Mesendoderm (in vitro differentiated cells): ENCODE measurements at regions not wholly inside any gene's neighbourhood (a gene's known extent, or its start where the extent isn't known, plus 50 kb on each side); places are given as distances from the start of the nearest gene placed in this dataset.

Experiments used
- DNase-seq: peaks from one replicate; pipeline ENCODE4 v3.0.0; 2013
- H2AK5ac ChIP-seq: 2 replicates; pipeline ENCODE4 v1.6.1; 2013; ENCODE audit warnings: low read length, inconsistent platforms
- H2BK120ac ChIP-seq: 2 replicates; pipeline ENCODE4 v1.6.1; 2013; ENCODE audit warnings: low read depth, mild to moderate bottlenecking, low read length, moderate library complexity, mixed read lengths
- H2BK15ac ChIP-seq: replicated peaks from 2 replicates; pipeline ENCODE4 v1.6.1; 2013; ENCODE audit warnings: low read depth, mild to moderate bottlenecking, moderate library complexity
- H2BK5ac ChIP-seq: 2 replicates; pipeline ENCODE4 v1.6.1; 2013; ENCODE audit warnings: low read length, inconsistent platforms
- H3K18ac ChIP-seq: 2 replicates; pipeline ENCODE4 v1.6.1; 2013; ENCODE audit warnings: mild to moderate bottlenecking, low read length, mixed read lengths
- H3K23ac ChIP-seq: one replicate; pipeline ENCODE4 v1.6.1; 2013; ENCODE audit warnings: low read length
- H3K27ac ChIP-seq: 2 replicates; pipeline ENCODE4 v1.5.1; 2013; ENCODE audit warnings: low read depth, mild to moderate bottlenecking, inconsistent platforms, low read length, moderate library complexity
- H3K27me3 ChIP-seq: 2 replicates; pipeline ENCODE4 v1.6.1; 2013; ENCODE audit warnings: low read length, control low read depth, mild to moderate bottlenecking, inconsistent platforms; ENCODE audit not compliant: insufficient read depth, poor library complexity
- H3K36me3 ChIP-seq: 2 replicates; pipeline ENCODE4 v1.6.1; 2013; ENCODE audit warnings: low read length, inconsistent platforms; ENCODE audit not compliant: control insufficient read depth, insufficient read depth
- H3K4ac ChIP-seq: one replicate; pipeline ENCODE4 v1.6.1; 2013; ENCODE audit warnings: low read depth, mild to moderate bottlenecking, low read length, moderate library complexity
- H3K4me1 ChIP-seq: 2 replicates; pipeline ENCODE4 v1.6.1; 2013; ENCODE audit warnings: low read depth, low read length, inconsistent platforms; ENCODE audit not compliant: control insufficient read depth
- H3K4me2 ChIP-seq: 2 replicates; pipeline ENCODE4 v1.6.1; 2013; ENCODE audit warnings: low read length
- H3K4me3 ChIP-seq: 2 replicates; pipeline ENCODE4 v1.5.1; 2013; ENCODE audit warnings: mild to moderate bottlenecking, low read length
- H3K56ac ChIP-seq: one replicate; pipeline ENCODE4 v1.6.1; 2013; ENCODE audit warnings: low read length
- H3K79me1 ChIP-seq: 2 replicates; pipeline ENCODE4 v1.6.1; 2013; ENCODE audit warnings: low read length, inconsistent platforms
- H3K79me2 ChIP-seq: 2 replicates; pipeline ENCODE4 v1.6.1; 2013; ENCODE audit warnings: mild to moderate bottlenecking, low read length; ENCODE audit not compliant: control insufficient read depth, insufficient read depth
- H3K9ac ChIP-seq: 2 replicates; pipeline ENCODE4 v1.6.1; 2013; ENCODE audit warnings: low read length, inconsistent platforms
- H4K5ac ChIP-seq: one replicate; pipeline ENCODE4 v1.6.1; 2013; ENCODE audit warnings: low read length
- H4K8ac ChIP-seq: one replicate; pipeline ENCODE4 v1.6.1; 2013; ENCODE audit warnings: low read depth, mild to moderate bottlenecking, control low read depth, low read length, moderate library complexity
- WGBS: extraction: QIAGEN DNeasy Blood & Tissue Kit; methylation state at CpG from one replicate; pipeline ENCODE4 v1.1.7; 2013; ENCODE audit warnings: low lambda C conversion rate, missing lambda C conversion rate; ENCODE audit not compliant: insufficient coverage; ENCODE audit errors: extremely low coverage; 5-methylcytosine and 5-hydroxymethylcytosine counted together

DNA sequence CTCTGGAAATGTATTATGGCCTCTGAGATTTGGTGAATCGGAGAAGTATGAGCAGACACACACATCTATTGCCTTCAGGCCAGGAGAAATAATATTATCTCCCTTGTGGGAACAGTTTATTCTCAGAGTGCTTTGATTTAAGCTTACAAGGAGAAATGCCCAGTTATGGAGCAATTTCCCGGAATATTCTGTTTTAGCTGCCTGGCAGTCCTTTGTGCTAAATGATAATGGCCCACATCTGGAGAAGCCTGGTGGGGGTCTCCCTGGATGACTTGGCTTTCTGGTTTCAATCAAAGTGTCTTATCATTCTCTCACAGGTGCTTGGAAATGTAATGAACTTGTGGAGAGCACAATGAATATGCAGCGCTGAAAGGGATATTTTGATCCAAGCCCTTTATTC is 389.6 kb upstream of the USP24 start:
- Histone ChIP-seq H3K79me2 (no peaks in the 10 kb centered on the region), H3K23ac (no peak overlapping the region), H3K9ac (no peak overlapping the region), H3K79me1 (no peaks in the 10 kb centered on the region), H3K18ac (no peak overlapping the region), H2BK120ac (no peak overlapping the region), H3K4me2 (no peak overlapping the region), H3K36me3 (no peaks in the 10 kb centered on the region), H3K27ac (no peak overlapping the region), H3K56ac (no peak overlapping the region), H3K4me1 (no peaks in the 10 kb centered on the region), H2BK15ac (no peak overlapping the region), H3K4ac (no peak overlapping the region), H3K4me3 (no peak overlapping the region), H4K8ac (no peak overlapping the region), H2AK5ac (no peak overlapping the region), H3K27me3 (no peaks in the 10 kb centered on the region), H2BK5ac (no peak overlapping the region), H4K5ac (no peak overlapping the region)
- no peak for DNase-seq
- no CpG with 5 or more reads among the region's 3 CpGs for WGBS

DNA sequence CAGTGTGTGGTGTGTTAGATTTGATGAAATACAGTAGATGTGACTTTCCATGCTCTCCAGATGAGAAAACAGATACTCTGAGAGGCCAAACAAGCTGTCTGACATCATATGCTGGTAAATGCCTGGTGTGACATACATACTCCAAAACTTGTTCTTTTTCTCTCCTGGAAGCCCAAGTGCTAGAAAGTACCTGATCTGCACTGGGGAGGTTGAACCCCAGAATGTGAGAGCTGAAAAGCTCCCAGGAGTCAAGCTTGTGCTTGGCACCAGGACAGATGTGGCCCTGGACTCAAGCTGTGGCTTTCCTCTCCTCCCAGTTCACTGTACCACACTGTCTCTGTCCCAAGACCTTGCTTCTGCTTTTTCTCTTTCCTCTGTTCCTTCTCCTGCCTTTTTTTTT is 389.0 kb upstream of the USP24 start:
- no peak overlapping the region for H3K27ac ChIP-seq
- H3K9ac ChIP-seq: no peak overlapping the region
- H3K4me2 ChIP-seq: no peak overlapping the region

DNA sequence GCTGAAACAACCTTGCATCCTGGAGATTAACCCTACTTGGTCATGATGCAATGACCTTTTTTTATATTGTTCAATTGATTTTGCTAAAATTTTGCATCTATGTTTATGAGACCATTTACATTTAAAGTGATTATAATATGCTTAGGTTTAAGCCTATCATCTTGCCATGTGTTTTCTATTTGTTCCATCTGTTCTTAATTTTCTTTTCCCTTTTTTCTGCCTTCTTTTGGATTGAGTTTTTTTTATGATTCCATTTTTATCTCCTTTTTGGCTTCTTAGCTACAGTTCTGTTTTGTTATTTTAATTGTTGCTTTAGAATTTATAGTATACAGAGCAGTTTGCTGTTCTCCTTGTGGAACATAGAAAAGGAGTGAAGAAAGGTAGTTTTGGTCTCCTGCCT is 385.1 kb upstream of the USP24 start:
- Histone ChIP-seq H3K4ac (no peak overlapping the region), H3K4me3 (no peak overlapping the region), H3K79me2 (no peaks in the 10 kb centered on the region), H3K18ac (no peak overlapping the region), H3K4me2 (no peak overlapping the region), H4K5ac (no peak overlapping the region), H3K4me1 (no peaks in the 10 kb centered on the region), H3K79me1 (no peaks in the 10 kb centered on the region), H2BK15ac (no peak overlapping the region), H3K27ac (no peak overlapping the region), H4K8ac (no peak overlapping the region), H3K36me3 (no peaks in the 10 kb centered on the region), H2AK5ac (no peak overlapping the region), H2BK120ac (no peak overlapping the region), H3K23ac (no peak overlapping the region), H3K9ac (no peak overlapping the region), H3K56ac (no peak overlapping the region), H2BK5ac (no peak overlapping the region), H3K27me3 (no peaks in the 10 kb centered on the region)
- DNase-seq: no peak

More for the DNA sequence above, 389.0 kb upstream of the USP24 start:
- H2BK120ac ChIP-seq: no peak overlapping the region
- H2AK5ac ChIP-seq: no peak overlapping the region
- no peak overlapping the region for H4K5ac ChIP-seq
- no peaks in the 10 kb centered on the region for H3K36me3 ChIP-seq
- H3K27me3 ChIP-seq: no peaks in the 10 kb centered on the region
- no peak overlapping the region for H3K4me3 ChIP-seq
- H2BK5ac ChIP-seq: no peak overlapping the region
- H4K8ac ChIP-seq: no peak overlapping the region
- no peak overlapping the region for H3K56ac ChIP-seq
- H3K18ac ChIP-seq: no peak overlapping the region
- H3K4me1 ChIP-seq: no peaks in the 10 kb centered on the region
- no peaks in the 10 kb centered on the region for H3K79me2 ChIP-seq
- no peaks in the 10 kb centered on the region for H3K79me1 ChIP-seq
- H2BK15ac ChIP-seq: no peak overlapping the region
- no peak for DNase-seq
- H3K23ac ChIP-seq: no peak overlapping the region
- H3K4ac ChIP-seq: no peak overlapping the region

DNA sequence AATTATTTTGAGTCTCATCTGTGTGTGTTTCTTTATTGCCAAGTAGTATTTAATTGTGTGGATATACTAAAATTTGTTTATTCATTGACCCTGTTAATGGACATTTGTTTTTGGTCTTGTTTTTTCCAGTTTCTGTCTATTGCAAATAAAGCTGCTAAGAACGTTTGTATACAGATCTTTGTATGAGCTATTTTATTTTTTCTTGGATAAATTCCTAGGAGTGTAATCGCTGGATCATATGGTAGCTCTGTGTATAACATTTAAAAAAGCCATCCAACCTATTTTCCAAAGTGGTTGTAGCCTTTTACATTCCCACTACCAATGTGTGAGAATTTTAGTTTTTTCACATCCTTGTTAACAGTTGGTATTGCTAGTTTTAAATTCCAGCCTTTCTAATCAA is 382.7 kb upstream of the USP24 start:
- no peaks in the 10 kb centered on the region for H3K4me1 ChIP-seq
- no peak overlapping the region for H4K5ac ChIP-seq
- H2BK120ac ChIP-seq: no peak overlapping the region
- H3K9ac ChIP-seq: no peak overlapping the region
- H3K79me1 ChIP-seq: no peaks in the 10 kb centered on the region
- H2BK15ac ChIP-seq: no peak overlapping the region
- no peak overlapping the region for H3K18ac ChIP-seq
- H4K8ac ChIP-seq: no peak overlapping the region
- no peak overlapping the region for H3K4ac ChIP-seq
- no peaks in the 10 kb centered on the region for H3K79me2 ChIP-seq
- H2BK5ac ChIP-seq: no peak overlapping the region
- no peak overlapping the region for H2AK5ac ChIP-seq
- no peak overlapping the region for H3K4me3 ChIP-seq
- H3K36me3 ChIP-seq: no peaks in the 10 kb centered on the region
- H3K4me2 ChIP-seq: no peak overlapping the region
- H3K23ac ChIP-seq: no peak overlapping the region
- WGBS: no CpG with 5 or more reads among the region's 2 CpGs
- no peak for DNase-seq
- no peaks in the 10 kb centered on the region for H3K27me3 ChIP-seq
- H3K27ac ChIP-seq: no peak overlapping the region
- no peak overlapping the region for H3K56ac ChIP-seq

DNA sequence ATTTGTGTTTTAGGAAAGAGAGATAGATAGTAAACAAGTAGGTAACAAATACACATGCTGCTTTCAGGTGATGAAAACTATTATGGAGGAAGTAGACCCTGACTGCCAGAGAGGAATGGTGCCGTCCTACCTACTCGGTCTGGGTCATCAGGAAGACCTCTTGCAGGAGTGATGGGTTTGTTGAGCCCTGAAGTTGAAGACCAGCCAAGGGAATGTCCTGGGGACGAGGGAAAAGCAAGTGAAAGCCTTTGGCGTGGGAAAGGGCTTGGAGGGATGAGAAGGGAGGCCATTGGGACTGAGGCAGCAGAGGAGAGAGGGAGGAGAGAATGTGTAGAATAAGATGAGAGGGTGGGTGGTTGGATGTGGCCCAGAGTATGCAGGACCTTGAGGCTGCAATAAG is 379.5 kb upstream of the USP24 start:
- Histone ChIP-seq H3K27me3 (no peaks in the 10 kb centered on the region), H3K4me1 (no peaks in the 10 kb centered on the region), H3K23ac (no peak overlapping the region), H3K27ac (no peak overlapping the region), H3K79me2 (no peaks in the 10 kb centered on the region), H2BK15ac (no peak overlapping the region), H2BK5ac (no peak overlapping the region), H3K9ac (no peak overlapping the region), H4K8ac (no peak overlapping the region), H3K56ac (no peak overlapping the region), H3K79me1 (no peaks in the 10 kb centered on the region), H3K4me2 (no peak overlapping the region), H2AK5ac (no peak overlapping the region), H3K36me3 (no peaks in the 10 kb centered on the region), H3K4me3 (no peak overlapping the region), H2BK120ac (no peak overlapping the region), H3K4ac (no peak overlapping the region), H4K5ac (no peak overlapping the region), H3K18ac (no peak overlapping the region)
- WGBS: no CpG with 5 or more reads among the region's 4 CpGs
- no peak for DNase-seq

DNA sequence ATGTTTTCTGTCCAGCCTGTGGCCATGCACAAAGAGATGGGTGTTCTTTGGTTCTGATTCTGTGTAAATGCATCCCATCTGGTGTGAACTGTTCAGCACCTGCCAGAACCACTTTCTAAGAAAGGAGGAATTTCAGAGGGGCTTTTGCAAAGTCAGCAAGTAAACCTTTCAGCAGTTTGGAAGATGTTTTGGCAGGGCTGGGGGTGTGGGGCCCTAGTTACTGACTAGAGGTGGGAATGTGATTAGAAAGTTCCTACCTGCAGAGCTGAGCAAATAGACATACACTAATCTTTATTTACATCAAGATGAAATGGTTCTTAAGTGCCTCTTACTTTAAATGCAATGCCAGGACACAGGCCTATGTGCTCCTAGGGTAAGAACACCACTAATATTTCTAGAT is 378.1 kb upstream of the USP24 start:
- Histone ChIP-seq H3K79me1 (no peaks in the 10 kb centered on the region), H2AK5ac (no peak overlapping the region), H4K8ac (no peak overlapping the region), H3K27me3 (no peaks in the 10 kb centered on the region), H2BK15ac (no peak overlapping the region), H3K4me2 (no peak overlapping the region), H3K4me3 (no peak overlapping the region), H3K9ac (no peak overlapping the region), H2BK120ac (no peak overlapping the region), H3K79me2 (no peaks in the 10 kb centered on the region), H2BK5ac (no peak overlapping the region), H3K56ac (no peak overlapping the region), H3K23ac (no peak overlapping the region), H3K27ac (no peak overlapping the region), H3K36me3 (no peaks in the 10 kb centered on the region), H4K5ac (no peak overlapping the region), H3K4me1 (no peaks in the 10 kb centered on the region), H3K4ac (no peak overlapping the region), H3K18ac (no peak overlapping the region)
- no peak for DNase-seq
